WTC11 (cell line): ENCODE measurements at regions not wholly inside any gene's neighbourhood (a gene's known extent, or its start where the extent isn't known, plus 50 kb on each side); places are given as distances from the start of the nearest gene placed in this dataset.

ENCODE experiments used
- ETV6 ChIP-seq: sonication (generic); formaldehyde crosslinking; IDR thresholded peaks from 2 replicates; pipeline ENCODE4 v1.8.1; 2022; ENCODE audit warnings: mild to moderate bottlenecking, missing genetic modification reagents
- PRRX2 ChIP-seq: fragments of 250-450 bp; sonication (Bioruptor Pico); IDR thresholded peaks from 2 replicates; pipeline ENCODE4 v1.8.0; 2021; ENCODE audit warnings: mild to moderate bottlenecking
- SMAD4 ChIP-seq: sonication (generic); formaldehyde crosslinking; IDR thresholded peaks from 2 replicates; pipeline ENCODE4 v1.8.0; 2022; ENCODE audit warnings: mild to moderate bottlenecking, missing genetic modification reagents
- TCF7 ChIP-seq: sonication (generic); formaldehyde crosslinking; IDR thresholded peaks from 2 replicates; pipeline ENCODE4 v1.8.0; 2022; ENCODE audit warnings: mild to moderate bottlenecking, low read depth, missing genetic modification reagents, moderate library complexity
- TP53 ChIP-seq: sonication (generic); formaldehyde crosslinking; IDR thresholded peaks from 2 replicates; pipeline ENCODE4 v1.8.1; 2023; ENCODE audit warnings: mild to moderate bottlenecking, missing genetic modification reagents
- ZBTB21 ChIP-seq: sonication (generic); formaldehyde crosslinking; IDR thresholded peaks from 2 replicates; pipeline ENCODE4 v1.8.1; 2023; ENCODE audit warnings: mild to moderate bottlenecking, missing genetic modification reagents, borderline replicate concordance
- TF ChIP-seq, protein P1 (sequence below): fragments of 200-600 bp; IDR thresholded peaks from 2 replicates; pipeline ENCODE4 v1.8.0; 2022; ENCODE audit warnings: antibody characterized with exemption
- TF ChIP-seq, protein P2 (sequence below): sonication (generic); formaldehyde crosslinking; IDR thresholded peaks from 2 replicates; pipeline ENCODE4 v1.8.0; 2023; ENCODE audit warnings: missing genetic modification reagents, mild to moderate bottlenecking, borderline replicate concordance
- TF ChIP-seq, protein P3 (sequence below): sonication (generic); formaldehyde crosslinking; IDR thresholded peaks from 2 replicates; pipeline ENCODE4 v1.8.1; 2022; ENCODE audit warnings: low read depth, missing genetic modification reagents, borderline replicate concordance
- TF ChIP-seq, protein P4 (sequence below): sonication (generic); formaldehyde crosslinking; conservative IDR thresholded peaks from 2 replicates; pipeline ENCODE4 v1.8.1; 2022; ENCODE audit warnings: mild to moderate bottlenecking, missing genetic modification reagents

DNA sequence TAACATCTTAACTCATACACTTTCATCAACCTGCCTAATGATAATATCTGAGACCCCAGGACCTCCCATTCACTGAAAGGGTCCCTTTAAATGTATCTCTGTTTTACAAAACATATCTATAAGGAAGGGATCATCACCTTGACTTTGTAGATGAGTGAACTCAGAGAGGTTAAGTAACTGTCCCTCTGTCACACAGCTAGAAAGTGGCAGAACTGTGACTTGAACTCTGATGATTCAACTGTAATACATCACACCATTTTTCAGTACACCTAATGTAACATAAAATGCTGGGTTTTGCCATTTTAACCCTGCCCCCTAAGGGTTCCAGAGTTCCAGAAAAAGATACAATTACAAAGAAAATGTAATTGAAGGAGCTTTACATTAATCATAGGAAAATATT lies 234.6 kb downstream of the ZEB2 start:
- TF ChIP-seq, protein P1, sequence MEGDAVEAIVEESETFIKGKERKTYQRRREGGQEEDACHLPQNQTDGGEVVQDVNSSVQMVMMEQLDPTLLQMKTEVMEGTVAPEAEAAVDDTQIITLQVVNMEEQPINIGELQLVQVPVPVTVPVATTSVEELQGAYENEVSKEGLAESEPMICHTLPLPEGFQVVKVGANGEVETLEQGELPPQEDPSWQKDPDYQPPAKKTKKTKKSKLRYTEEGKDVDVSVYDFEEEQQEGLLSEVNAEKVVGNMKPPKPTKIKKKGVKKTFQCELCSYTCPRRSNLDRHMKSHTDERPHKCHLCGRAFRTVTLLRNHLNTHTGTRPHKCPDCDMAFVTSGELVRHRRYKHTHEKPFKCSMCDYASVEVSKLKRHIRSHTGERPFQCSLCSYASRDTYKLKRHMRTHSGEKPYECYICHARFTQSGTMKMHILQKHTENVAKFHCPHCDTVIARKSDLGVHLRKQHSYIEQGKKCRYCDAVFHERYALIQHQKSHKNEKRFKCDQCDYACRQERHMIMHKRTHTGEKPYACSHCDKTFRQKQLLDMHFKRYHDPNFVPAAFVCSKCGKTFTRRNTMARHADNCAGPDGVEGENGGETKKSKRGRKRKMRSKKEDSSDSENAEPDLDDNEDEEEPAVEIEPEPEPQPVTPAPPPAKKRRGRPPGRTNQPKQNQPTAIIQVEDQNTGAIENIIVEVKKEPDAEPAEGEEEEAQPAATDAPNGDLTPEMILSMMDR: no peak
- no peak for TF ChIP-seq PRRX2 (CRISPR knock-in tag)
- no peak for TF ChIP-seq ETV6 (CRISPR knock-in tag)
- TF ChIP-seq TCF7 (CRISPR knock-in tag): no peak
- TF ChIP-seq, protein P2, sequence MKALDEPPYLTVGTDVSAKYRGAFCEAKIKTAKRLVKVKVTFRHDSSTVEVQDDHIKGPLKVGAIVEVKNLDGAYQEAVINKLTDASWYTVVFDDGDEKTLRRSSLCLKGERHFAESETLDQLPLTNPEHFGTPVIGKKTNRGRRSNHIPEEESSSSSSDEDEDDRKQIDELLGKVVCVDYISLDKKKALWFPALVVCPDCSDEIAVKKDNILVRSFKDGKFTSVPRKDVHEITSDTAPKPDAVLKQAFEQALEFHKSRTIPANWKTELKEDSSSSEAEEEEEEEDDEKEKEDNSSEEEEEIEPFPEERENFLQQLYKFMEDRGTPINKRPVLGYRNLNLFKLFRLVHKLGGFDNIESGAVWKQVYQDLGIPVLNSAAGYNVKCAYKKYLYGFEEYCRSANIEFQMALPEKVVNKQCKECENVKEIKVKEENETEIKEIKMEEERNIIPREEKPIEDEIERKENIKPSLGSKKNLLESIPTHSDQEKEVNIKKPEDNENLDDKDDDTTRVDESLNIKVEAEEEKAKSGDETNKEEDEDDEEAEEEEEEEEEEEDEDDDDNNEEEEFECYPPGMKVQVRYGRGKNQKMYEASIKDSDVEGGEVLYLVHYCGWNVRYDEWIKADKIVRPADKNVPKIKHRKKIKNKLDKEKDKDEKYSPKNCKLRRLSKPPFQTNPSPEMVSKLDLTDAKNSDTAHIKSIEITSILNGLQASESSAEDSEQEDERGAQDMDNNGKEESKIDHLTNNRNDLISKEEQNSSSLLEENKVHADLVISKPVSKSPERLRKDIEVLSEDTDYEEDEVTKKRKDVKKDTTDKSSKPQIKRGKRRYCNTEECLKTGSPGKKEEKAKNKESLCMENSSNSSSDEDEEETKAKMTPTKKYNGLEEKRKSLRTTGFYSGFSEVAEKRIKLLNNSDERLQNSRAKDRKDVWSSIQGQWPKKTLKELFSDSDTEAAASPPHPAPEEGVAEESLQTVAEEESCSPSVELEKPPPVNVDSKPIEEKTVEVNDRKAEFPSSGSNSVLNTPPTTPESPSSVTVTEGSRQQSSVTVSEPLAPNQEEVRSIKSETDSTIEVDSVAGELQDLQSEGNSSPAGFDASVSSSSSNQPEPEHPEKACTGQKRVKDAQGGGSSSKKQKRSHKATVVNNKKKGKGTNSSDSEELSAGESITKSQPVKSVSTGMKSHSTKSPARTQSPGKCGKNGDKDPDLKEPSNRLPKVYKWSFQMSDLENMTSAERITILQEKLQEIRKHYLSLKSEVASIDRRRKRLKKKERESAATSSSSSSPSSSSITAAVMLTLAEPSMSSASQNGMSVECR (CRISPR knock-in tag): no peak
- TF ChIP-seq, protein P3, sequence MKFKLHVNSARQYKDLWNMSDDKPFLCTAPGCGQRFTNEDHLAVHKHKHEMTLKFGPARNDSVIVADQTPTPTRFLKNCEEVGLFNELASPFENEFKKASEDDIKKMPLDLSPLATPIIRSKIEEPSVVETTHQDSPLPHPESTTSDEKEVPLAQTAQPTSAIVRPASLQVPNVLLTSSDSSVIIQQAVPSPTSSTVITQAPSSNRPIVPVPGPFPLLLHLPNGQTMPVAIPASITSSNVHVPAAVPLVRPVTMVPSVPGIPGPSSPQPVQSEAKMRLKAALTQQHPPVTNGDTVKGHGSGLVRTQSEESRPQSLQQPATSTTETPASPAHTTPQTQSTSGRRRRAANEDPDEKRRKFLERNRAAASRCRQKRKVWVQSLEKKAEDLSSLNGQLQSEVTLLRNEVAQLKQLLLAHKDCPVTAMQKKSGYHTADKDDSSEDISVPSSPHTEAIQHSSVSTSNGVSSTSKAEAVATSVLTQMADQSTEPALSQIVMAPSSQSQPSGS (CRISPR knock-in tag): no peak
- TF ChIP-seq ZBTB21 (CRISPR knock-in tag): no peak
- TF ChIP-seq, protein P4, sequence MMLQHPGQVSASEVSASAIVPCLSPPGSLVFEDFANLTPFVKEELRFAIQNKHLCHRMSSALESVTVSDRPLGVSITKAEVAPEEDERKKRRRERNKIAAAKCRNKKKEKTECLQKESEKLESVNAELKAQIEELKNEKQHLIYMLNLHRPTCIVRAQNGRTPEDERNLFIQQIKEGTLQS (CRISPR knock-in tag): no peak
- no peak for TF ChIP-seq SMAD4 (CRISPR knock-in tag)
- TF ChIP-seq TP53: no peak
